Common myeloid progenitor, CD34-positive (primary cell): ENCODE measurements at regions not wholly inside any gene's neighbourhood (a gene's known extent, or its start where the extent isn't known, plus 50 kb on each side); places are given as distances from the start of the nearest gene placed in this dataset.

Source experiments
- CTCF ChIA-PET: fragments of 350-600 bp; sonication (Branson Sonifier 250); formaldehyde crosslinking; loops from one replicate; lab custom pipeline; 2021; ENCODE audit warnings: antibody characterized with exemption; lab: Charles Lee
- POLR2A ChIA-PET: fragments of 350-600 bp; sonication (Branson Sonifier 250); formaldehyde crosslinking; loops from one replicate; lab custom pipeline; 2021; ENCODE audit warnings: antibody characterized with exemption; lab: Charles Lee
- DNase-seq, 3 donors: peaks; one replicate each; pipeline versions ENCODE4 v3.0.0 to v3.0.0-alpha.2; 2013
- H3K27ac ChIP-seq, 2 experiments: 1 replicate in 1 of 2; 2 replicates in 1 of 2; pipeline ENCODE4 v1.7.0; 2013; ENCODE audit warnings: inconsistent platforms in 2 of 2, low read length in 2 of 2, mild to moderate bottlenecking in 2 of 2, low read depth in 1 of 2, moderate library complexity in 1 of 2; ENCODE audit not compliant: severe bottlenecking in 2 of 2, insufficient read depth in 1 of 2, poor library complexity in 1 of 2
- H3K27me3 ChIP-seq, 5 experiments: replicated peaks in 2 of 5; 1 replicate in 3 of 5; 2 replicates in 2 of 5; pipeline versions ENCODE4 v1.6.1 to v1.7.0; 2013; ENCODE audit warnings: low read length in 4 of 5, mild to moderate bottlenecking in 2 of 5, moderate library complexity in 2 of 5, inconsistent platforms in 1 of 5; ENCODE audit not compliant: insufficient read depth in 5 of 5, control insufficient read depth in 4 of 5
- H3K36me3 ChIP-seq, 4 experiments: 1 replicate in 2 of 4; 2 replicates in 2 of 4; pipeline versions ENCODE4 v1.6.1 to v1.7.0; 2013; ENCODE audit warnings: low read length in 3 of 4, control low read depth in 1 of 4, mild to moderate bottlenecking in 1 of 4; ENCODE audit not compliant: control insufficient read depth in 4 of 4, insufficient read depth in 4 of 4
- H3K4me1 ChIP-seq, 4 experiments: 1 replicate in 3 of 4; 2 replicates in 1 of 4; pipeline versions ENCODE4 v1.6.1 to v1.7.1; 2013; ENCODE audit warnings: low read length in 3 of 4, mild to moderate bottlenecking in 3 of 4, control low read depth in 1 of 4, inconsistent platforms in 1 of 4, moderate library complexity in 1 of 4; ENCODE audit not compliant: control insufficient read depth in 4 of 4, insufficient read depth in 4 of 4; ENCODE audit errors: control extremely low read depth in 1 of 4
- H3K4me3 ChIP-seq, 7 experiments: 1 replicate in 4 of 7; 2 replicates in 3 of 7; pipeline versions ENCODE4 v1.5.1 to v1.7.0; 2013; ENCODE audit warnings: mild to moderate bottlenecking in 7 of 7, low read length in 6 of 7, moderate library complexity in 6 of 7, inconsistent platforms in 2 of 7, low read depth in 2 of 7, control low read depth in 1 of 7; ENCODE audit not compliant: insufficient read depth in 4 of 7, control insufficient read depth in 1 of 7; ENCODE audit errors: extremely low read depth in 1 of 7
- H3K9me3 ChIP-seq, 5 experiments: 1 replicate in 4 of 5; 2 replicates in 1 of 5; pipeline versions ENCODE4 v1.6.1 to v1.7.1; 2013; ENCODE audit warnings: low read length in 4 of 5, mild to moderate bottlenecking in 2 of 5, inconsistent platforms in 1 of 5, low read depth in 1 of 5, moderate library complexity in 1 of 5; ENCODE audit not compliant: control insufficient read depth in 4 of 5, insufficient read depth in 2 of 5; ENCODE audit errors: control extremely low read depth in 1 of 5
- WGBS: methylation state at CpG from one replicate; pipeline ENCODE4 v1.1.5; 2013; ENCODE audit not compliant: insufficient coverage; 5-methylcytosine and 5-hydroxymethylcytosine counted together

DNA sequence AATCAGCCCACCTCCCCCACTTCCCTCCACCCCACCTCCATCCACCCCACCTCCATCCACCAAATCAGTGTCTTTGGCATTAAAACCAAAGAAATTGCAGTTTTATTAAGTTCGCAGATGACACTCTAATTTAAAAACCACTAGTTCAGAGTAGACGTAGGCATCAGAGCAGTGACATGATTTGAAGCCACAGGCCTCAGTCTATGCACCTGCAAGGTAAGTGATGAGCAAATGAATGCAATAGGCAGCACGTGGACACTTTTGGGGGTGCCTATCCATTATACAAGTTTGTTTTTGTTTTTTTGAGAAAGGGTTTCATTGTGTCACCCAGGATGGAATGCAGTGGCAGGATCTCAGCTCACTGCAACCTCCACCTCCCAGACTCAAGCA, 88.0 kb upstream of the TRIM2 start:
- ChIA-PET CTCF (interaction anchor here (1.0 to 5.7 kb wide), 3 partner anchors 11 to 33 kb away, joined by 3 to 48 read pairs (median 31); no protein-coding TSS in a partner anchor), POLR2A (no interaction called here)
- WGBS: 50% methylated on average over 2 of the region's 3 CpGs
- Histone ChIP-seq H3K36me3 (no peaks in the 10 kb centered on the region), H3K27me3 (no peaks in the 10 kb centered on the region), H3K4me1 (peaks cover 5 to 38% (median 33%) of the 10 kb centered on the region in 4 experiments), H3K4me3 (peak overlapping the region in 4 of 7 experiments; percentile 38 to 69 (median 46)), H3K27ac (peak overlapping the region in 1 of 2 experiments; percentile 66), H3K9me3 (no peaks in the 10 kb centered on the region)
- no peak for DNase-seq

DNA sequence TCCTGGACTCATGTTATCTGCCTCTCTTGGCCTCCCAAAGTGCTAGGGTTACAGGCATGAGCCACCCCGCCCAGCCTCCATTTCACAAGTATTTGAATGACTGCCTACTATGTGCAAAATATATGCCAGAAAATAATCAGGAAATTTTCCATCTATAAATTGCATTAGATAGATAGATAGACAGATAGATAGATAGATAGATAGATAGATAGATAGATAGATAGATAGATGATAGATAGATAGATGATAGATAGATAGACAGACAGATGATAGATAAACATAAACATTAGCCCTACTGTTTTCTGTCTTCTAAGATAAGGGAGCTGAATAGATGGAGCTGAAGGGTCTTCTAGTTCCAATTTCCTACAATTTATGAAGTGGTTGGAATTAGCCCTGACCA, 87.4 kb upstream of the TRIM2 start:
- Histone ChIP-seq H3K27ac (no peak overlapping the region), H3K4me1 (peaks cover 5 to 38% (median 33%) of the 10 kb centered on the region in 4 experiments)
- CTCF ChIA-PET: interaction anchor here (1.0 to 4.6 kb wide), 3 partner anchors 10 to 34 kb away, joined by 3 to 31 read pairs (median 3); no protein-coding TSS in a partner anchor

GRCh38 chr4:153117554-153117953, 86.7 kb upstream of the TRIM2 start:
- Histone ChIP-seq H3K9me3 (no peaks in the 10 kb centered on the region), H3K27me3 (no peaks in the 10 kb centered on the region), H3K4me1 (peaks cover 5 to 36% (median 31%) of the 10 kb centered on the region in 4 experiments), H3K4me3 (no peak overlapping the region), H3K36me3 (no peaks in the 10 kb centered on the region), H3K27ac (no peak overlapping the region)
- no peak for DNase-seq
- CTCF ChIA-PET: interaction anchor here (0.9 to 4.6 kb wide), 4 partner anchors 9 to 34 kb away, joined by 3 to 31 read pairs (median 3); no protein-coding TSS in a partner anchor
- POLR2A ChIA-PET: no interaction called here
- WGBS: 74% methylated on average over 3 of the region's 5 CpGs

More for the DNA sequence above, 87.4 kb upstream of the TRIM2 start:
- POLR2A ChIA-PET: no interaction called here
- Histone ChIP-seq H3K36me3 (no peaks in the 10 kb centered on the region), H3K4me3 (no peak overlapping the region), H3K27me3 (no peaks in the 10 kb centered on the region), H3K9me3 (no peaks in the 10 kb centered on the region)
- no peak for DNase-seq
- WGBS: no CpG with 5 or more reads among the region's 1 CpG

GRCh38 chr4:153119626-153120025, 84.6 kb upstream of the TRIM2 start:
- H3K27me3 ChIP-seq: no peaks in the 10 kb centered on the region
- H3K4me3 ChIP-seq: no peak overlapping the region
- H3K27ac ChIP-seq: no peak overlapping the region
- no peak for DNase-seq
- POLR2A ChIA-PET: no interaction called here
- peaks cover 3 to 22% (median 17%) of the 10 kb centered on the region in 4 experiments for H3K4me1 ChIP-seq
- H3K9me3 ChIP-seq: no peaks in the 10 kb centered on the region
- CTCF ChIA-PET: interaction anchor here (0.8 to 1.1 kb wide), 2 partner anchors 34 to 36 kb away, joined by 4 read pairs; no protein-coding TSS in a partner anchor
- no peaks in the 10 kb centered on the region for H3K36me3 ChIP-seq
- WGBS: 83% methylated on average over 2 of the region's 2 CpGs

- Histone ChIP-seq H3K27ac (no peak overlapping the region), H3K4me3 (no peak overlapping the region), H3K9me3 (no peaks in the 10 kb centered on the region), H3K27me3 (no peaks in the 10 kb centered on the region), H3K36me3 (no peaks in the 10 kb centered on the region), H3K4me1 (peaks cover 2 to 16% (median 14%) of the 10 kb centered on the region in 4 experiments)
- no peak for DNase-seq
- ChIA-PET CTCF (interaction anchor here (1.0 to 1.2 kb wide), 4 partner anchors 14 to 40 kb away, joined by 3 to 4 read pairs (median 4); no protein-coding TSS in a partner anchor), POLR2A (no interaction called here)
- 100% methylated on average over 2 of the region's 2 CpGs for WGBS
Observed at GRCh38 chr4:153120235-153120634, 84.0 kb upstream of the TRIM2 start.

- POLR2A ChIA-PET: no interaction called here
- Histone ChIP-seq H3K9me3 (no peaks in the 10 kb centered on the region), H3K36me3 (no peaks in the 10 kb centered on the region), H3K4me3 (no peak overlapping the region), H3K4me1 (peaks cover 0 to 2% (median 0%) of the 10 kb centered on the region in 4 experiments), H3K27ac (no peak overlapping the region), H3K27me3 (no peaks in the 10 kb centered on the region)
- DNase-seq: no peak
- 94% methylated on average over 5 of the region's 6 CpGs for WGBS
- CTCF ChIA-PET: no interaction called here
Observed at GRCh38 chr4:153122855-153123254, 81.4 kb upstream of the TRIM2 start.

DNA sequence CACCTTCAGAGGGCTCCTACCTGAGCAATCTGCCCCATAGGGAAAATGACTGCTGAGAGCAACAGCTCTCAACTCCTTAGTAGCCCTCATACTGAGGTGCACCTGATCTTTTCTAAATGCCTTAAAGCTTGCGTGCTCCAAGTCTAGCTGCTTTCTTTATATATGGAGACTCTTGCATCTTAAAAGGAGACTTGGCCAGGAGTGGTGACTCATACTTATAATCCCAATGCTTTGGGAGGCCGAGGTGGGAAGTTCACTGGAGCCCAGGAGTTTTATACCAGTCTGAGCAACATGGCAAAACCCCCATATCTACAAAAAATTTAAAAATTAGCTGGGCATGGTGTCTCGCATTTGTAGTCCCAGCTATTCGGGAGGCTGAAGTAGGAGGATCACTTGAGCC, 78.1 kb upstream of the TRIM2 start:
- Histone ChIP-seq H3K4me3 (no peak overlapping the region), H3K27me3 (no peaks in the 10 kb centered on the region), H3K27ac (no peak overlapping the region), H3K4me1 (peaks cover 0 to 2% (median 0%) of the 10 kb centered on the region in 4 experiments), H3K36me3 (no peaks in the 10 kb centered on the region), H3K9me3 (no peaks in the 10 kb centered on the region)
- POLR2A ChIA-PET: interaction anchor here (0.5 kb wide), 1 partner anchor 141 kb away, joined by 4 read pairs; no protein-coding TSS in a partner anchor
- no peak for DNase-seq
- WGBS: 100% methylated on average over 3 of the region's 4 CpGs
- CTCF ChIA-PET: interaction anchor here (0.9 to 6.2 kb wide), 22 partner anchors 9 to 452 kb away, joined by 3 to 175 read pairs (median 6); partner anchors contain the start of gene FHDC1
